H9 (cell line): ENCODE measurements at regions not wholly inside any gene's neighbourhood (a gene's known extent, or its start where the extent isn't known, plus 50 kb on each side); places are given as distances from the start of the nearest gene placed in this dataset.

Experiments used
- DNase-seq: peaks from one replicate; pipeline ENCODE4 v3.0.0-alpha.2; 2017
- H2AFZ ChIP-seq: one replicate; pipeline ENCODE4 v1.6.1; 2013; ENCODE audit warnings: mild to moderate bottlenecking, low read length, control low read depth, moderate library complexity
- H2AK5ac ChIP-seq: 2 replicates; pipeline ENCODE4 v1.6.1; 2013; ENCODE audit warnings: low read length, control low read depth, mixed read lengths; ENCODE audit not compliant: insufficient read length
- H2BK120ac ChIP-seq: one replicate; pipeline ENCODE4 v1.6.1; 2013; ENCODE audit warnings: low read depth, mild to moderate bottlenecking, low read length, control low read depth, inconsistent platforms; ENCODE audit not compliant: poor library complexity, severe bottlenecking
- H2BK12ac ChIP-seq: 2 replicates; pipeline ENCODE4 v1.6.1; 2013; ENCODE audit warnings: low read length, control low read depth, mixed read lengths, low read depth; ENCODE audit not compliant: insufficient read length
- H2BK15ac ChIP-seq: 2 replicates; pipeline ENCODE4 v1.6.1; 2013; ENCODE audit warnings: low read depth, low read length, control low read depth
- H2BK20ac ChIP-seq: one replicate; pipeline ENCODE4 v1.6.1; 2013; ENCODE audit warnings: low read depth, mild to moderate bottlenecking, low read length, control low read depth, inconsistent platforms; ENCODE audit not compliant: poor library complexity, severe bottlenecking
- H2BK5ac ChIP-seq: 2 replicates; pipeline ENCODE4 v1.6.1; 2013; ENCODE audit warnings: low read length, control low read depth, mixed read lengths; ENCODE audit not compliant: insufficient read length
- H3K14ac ChIP-seq: 2 replicates; pipeline ENCODE4 v1.6.1; 2013; ENCODE audit warnings: low read length, control low read depth; ENCODE audit not compliant: insufficient read depth
- H3K18ac ChIP-seq: 2 replicates; pipeline ENCODE4 v1.6.1; 2013; ENCODE audit warnings: low read depth, mild to moderate bottlenecking, mixed read lengths, low read length, control low read depth; ENCODE audit not compliant: insufficient read length
- H3K23ac ChIP-seq: 2 replicates; pipeline ENCODE4 v1.6.1; 2013; ENCODE audit warnings: low read length, control low read depth, mixed read lengths, low read depth; ENCODE audit not compliant: insufficient read length
- H3K23me2 ChIP-seq: 2 replicates; pipeline ENCODE4 v1.6.1; 2013; ENCODE audit warnings: low read depth, mild to moderate bottlenecking, mixed read lengths, low read length, control low read depth; ENCODE audit not compliant: insufficient read length, poor library complexity, severe bottlenecking
- H3K27ac ChIP-seq: 2 replicates; pipeline ENCODE4 v1.5.1; 2013; ENCODE audit warnings: low read length, control low read depth, mixed read lengths, low read depth; ENCODE audit not compliant: insufficient read length
- H3K27me3 ChIP-seq: 2 replicates; pipeline ENCODE4 v1.6.1; 2013; ENCODE audit warnings: low read length, control low read depth, inconsistent platforms; ENCODE audit not compliant: insufficient read depth
- H3K4ac ChIP-seq: 2 replicates; pipeline ENCODE4 v1.6.1; 2013; ENCODE audit warnings: low read depth, mild to moderate bottlenecking, control low read depth, inconsistent platforms, low read length, moderate library complexity
- H3K4me1 ChIP-seq: 2 replicates; pipeline ENCODE4 v1.6.1; 2013; ENCODE audit warnings: low read length, control low read depth, inconsistent platforms; ENCODE audit not compliant: insufficient read depth
- H3K4me2 ChIP-seq: 2 replicates; pipeline ENCODE4 v1.6.1; 2013; ENCODE audit warnings: low read length, control low read depth, mixed read lengths; ENCODE audit not compliant: insufficient read length, insufficient read depth
- H3K56ac ChIP-seq: 2 replicates; pipeline ENCODE4 v1.6.1; 2013; ENCODE audit warnings: low read depth, mild to moderate bottlenecking, mixed read lengths, low read length, control low read depth; ENCODE audit not compliant: insufficient read length
- H3K79me1 ChIP-seq: 2 replicates; pipeline ENCODE4 v1.6.1; 2013; ENCODE audit warnings: low read depth, mild to moderate bottlenecking, moderate library complexity, low read length, control low read depth, inconsistent platforms; ENCODE audit not compliant: insufficient read depth, poor library complexity, severe bottlenecking
- H3K79me2 ChIP-seq: 2 replicates; pipeline ENCODE4 v1.6.1; 2013; ENCODE audit warnings: low read length, control low read depth, inconsistent platforms; ENCODE audit not compliant: insufficient read depth
- H3K9ac ChIP-seq: 2 replicates; pipeline ENCODE4 v1.6.1; 2013; ENCODE audit warnings: low read length, control low read depth, mixed read lengths; ENCODE audit not compliant: insufficient read length; ENCODE audit errors: extremely low read depth
- H3K9me3 ChIP-seq: one replicate; pipeline ENCODE4 v1.6.1; 2013; ENCODE audit warnings: low read depth, low read length, inconsistent platforms; ENCODE audit not compliant: control insufficient read depth
- H3T11ph ChIP-seq: one replicate; pipeline ENCODE4 v1.6.1; 2013; ENCODE audit warnings: mild to moderate bottlenecking, low read length, control low read depth, inconsistent platforms
- H4K20me1 ChIP-seq: one replicate; pipeline ENCODE4 v1.6.1; 2013; ENCODE audit not compliant: control insufficient read depth, insufficient read length, insufficient read depth
- H4K5ac ChIP-seq: 2 replicates; pipeline ENCODE4 v1.6.1; 2013; ENCODE audit warnings: low read depth, mild to moderate bottlenecking, mixed read lengths, low read length, control low read depth; ENCODE audit not compliant: insufficient read length
- H4K8ac ChIP-seq: replicated peaks from 2 replicates; pipeline ENCODE4 v1.6.1; 2013; ENCODE audit warnings: low read length, control low read depth, mixed read lengths, low read depth; ENCODE audit not compliant: insufficient read length
- H4K91ac ChIP-seq: 2 replicates; pipeline ENCODE4 v1.6.1; 2013; ENCODE audit warnings: low read depth, mild to moderate bottlenecking, moderate library complexity, mixed read lengths, low read length, control low read depth; ENCODE audit not compliant: insufficient read length
- H3K27ac Mint-ChIP-seq, 3 experiments: 2 replicates in 2 of 3; 3 replicates in 1 of 3; pipeline ENCODE4 v1.8.0; 2020 to 2021; ENCODE audit warnings: mixed read lengths in 3 of 3, mild to moderate bottlenecking in 1 of 3, moderate library complexity in 1 of 3
- H3K27me3 Mint-ChIP-seq: 2 replicates; pipeline ENCODE4 v1.8.0; 2021; ENCODE audit warnings: low read depth, mild to moderate bottlenecking, moderate library complexity, mixed read lengths
- H3K36me3 Mint-ChIP-seq, 3 experiments: 2 replicates in 2 of 3; 3 replicates in 1 of 3; pipeline ENCODE4 v1.8.0; 2020 to 2021; ENCODE audit warnings: low read depth in 3 of 3, mixed read lengths in 3 of 3; ENCODE audit not compliant: insufficient read depth in 1 of 3
- H3K4me1 Mint-ChIP-seq, 2 experiments: 2 replicates each; pipeline ENCODE4 v1.8.0; 2020; ENCODE audit warnings: mixed read lengths in 2 of 2
- H3K4me3 Mint-ChIP-seq, 2 experiments: 2 replicates in 1 of 2; 3 replicates in 1 of 2; pipeline ENCODE4 v1.8.0; 2020 to 2021; ENCODE audit warnings: mild to moderate bottlenecking in 2 of 2, mixed read lengths in 2 of 2, moderate library complexity in 1 of 2
- H3K9me3 Mint-ChIP-seq, 2 experiments: 2 replicates in 1 of 2; 3 replicates in 1 of 2; pipeline ENCODE4 v1.8.0; 2020; ENCODE audit warnings: mild to moderate bottlenecking in 2 of 2, mixed read lengths in 2 of 2, moderate library complexity in 1 of 2
- CTCF ChIP-seq: fragments of 200-600 bp; sonication (generic); conservative IDR thresholded peaks from 3 replicates; pipeline ENCODE4 v1.8.0; 2021; ENCODE audit warnings: antibody characterized with exemption, mild to moderate bottlenecking
- WGBS: extraction: QIAGEN DNeasy Blood & Tissue Kit; methylation state at CpG from one replicate; pipeline ENCODE4 v1.1.7; 2013; ENCODE audit warnings: missing lambda C conversion rate, low lambda C conversion rate, mixed read lengths; ENCODE audit not compliant: insufficient read length; ENCODE audit errors: extremely low coverage; 5-methylcytosine and 5-hydroxymethylcytosine counted together

DNA sequence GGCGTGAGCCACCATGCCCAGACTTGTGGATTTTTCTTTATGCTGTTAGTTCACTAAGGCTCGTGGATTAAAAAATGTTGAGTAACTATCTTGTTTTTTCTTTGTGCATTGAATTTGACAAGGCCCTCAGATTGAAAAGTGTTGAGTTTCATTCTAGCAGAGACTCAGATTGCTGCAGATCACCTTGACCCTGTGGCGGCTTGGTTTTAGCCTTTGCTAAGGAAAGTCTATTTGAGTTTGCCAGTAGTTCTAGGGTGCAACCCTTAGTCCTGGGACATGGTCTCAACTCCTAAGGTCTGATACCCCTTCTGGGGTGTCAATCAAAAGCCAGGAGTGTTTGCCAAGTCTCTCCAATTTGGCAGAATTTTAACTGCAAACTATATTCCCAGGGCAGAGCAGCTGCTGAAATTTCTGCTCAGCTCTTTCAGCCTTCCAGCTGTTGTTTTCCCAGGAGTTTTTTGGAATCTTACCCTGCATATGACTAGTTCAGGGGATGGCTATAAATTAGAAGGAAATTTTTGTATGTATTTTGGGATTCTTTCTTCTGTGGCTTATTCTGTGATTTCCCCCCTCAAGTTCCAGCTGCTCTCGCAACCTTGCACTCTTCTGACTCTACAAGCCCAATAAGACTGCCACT lies 84.3 kb upstream of the HAND1 start:
- no peak overlapping the region for H2BK12ac ChIP-seq
- H3T11ph ChIP-seq = no peak overlapping the region
- H3K27me3 ChIP-seq = no peaks in the 10 kb centered on the region
- H3K79me2 ChIP-seq = no peaks in the 10 kb centered on the region
- H3K79me1 ChIP-seq = no peaks in the 10 kb centered on the region
- H2BK5ac ChIP-seq = no peak overlapping the region
- no peak overlapping the region for H2AFZ ChIP-seq
- H3K18ac ChIP-seq = no peak overlapping the region
- no peak overlapping the region for H3K9ac ChIP-seq
- no peak overlapping the region for H2AK5ac ChIP-seq
- no peak overlapping the region for H3K4me2 ChIP-seq
- H3K36me3 Mint-ChIP-seq = no peaks in the 10 kb centered on the region
- H4K5ac ChIP-seq = no peak overlapping the region
- H4K8ac ChIP-seq = no peak overlapping the region
- no CpG with 5 or more reads among the region's 4 CpGs for WGBS
- H3K14ac ChIP-seq = no peak overlapping the region
- no peaks in the 10 kb centered on the region for H3K4me1 ChIP-seq
- H3K27ac ChIP-seq = no peak overlapping the region
- no peaks in the 10 kb centered on the region for H4K20me1 ChIP-seq
- H3K9me3 ChIP-seq = no peaks in the 10 kb centered on the region
- no peak for DNase-seq
- H3K4ac ChIP-seq = no peak overlapping the region
- no peak overlapping the region for H2BK120ac ChIP-seq
- no peak overlapping the region for H3K56ac ChIP-seq
- H3K27me3 Mint-ChIP-seq = peaks cover 1% of the 10 kb centered on the region
- no peak overlapping the region for H4K91ac ChIP-seq
- no peak overlapping the region for H3K23ac ChIP-seq
- no peaks in the 10 kb centered on the region; a peak in 1 of 5 replicates for H3K9me3 Mint-ChIP-seq
- H3K27ac Mint-ChIP-seq = no peak overlapping the region
- H3K4me1 Mint-ChIP-seq = no peaks in the 10 kb centered on the region
- H3K23me2 ChIP-seq = no peaks in the 10 kb centered on the region
- H3K4me3 Mint-ChIP-seq = no peak overlapping the region
- TF ChIP-seq CTCF = no peak
- H2BK15ac ChIP-seq = no peak overlapping the region
- no peak overlapping the region for H2BK20ac ChIP-seq
